NCI-H2227 treated with DMSO at 0.1 percent for 48 hours (cell line): ENCODE measurements at regions not wholly inside any gene's neighbourhood (a gene's known extent, or its start where the extent isn't known, plus 50 kb on each side); places are given as distances from the start of the nearest gene placed in this dataset.

Experiments used
- DNase-seq: peaks from one replicate; lab custom pipeline; 2025; lab: John Stamatoyannopoulos, UW

- DNase-seq = no peak
These were observed 100.6 kb upstream of the MLIP start for GRCh38 chr6:54010340-54011276.

DNA sequence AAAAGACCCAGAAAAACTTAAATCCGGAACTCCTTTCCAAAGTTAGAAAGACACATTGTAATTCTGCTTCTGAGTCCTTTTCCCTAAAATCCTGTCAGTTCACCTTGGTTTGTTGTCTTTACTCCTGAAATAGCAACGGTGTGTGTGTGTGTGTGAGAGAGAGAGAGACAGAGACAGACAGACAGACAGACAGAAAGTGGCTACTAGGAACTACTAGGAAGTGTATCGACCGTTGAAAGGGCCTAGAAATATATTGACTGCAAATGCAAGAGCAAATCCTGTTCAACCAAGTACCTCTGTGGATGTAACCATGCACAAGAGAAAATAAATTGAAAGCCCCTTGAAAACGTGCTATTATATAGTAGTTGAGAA, 100.0 kb upstream of the MLIP start:
- no peak for DNase-seq

- DNase-seq = no peak
These were observed 97.3 kb upstream of the MLIP start for GRCh38 chr6:54013966-54014365.

- no peak for DNase-seq
These were observed 96.8 kb upstream of the MLIP start for GRCh38 chr6:54014440-54014839.

DNA sequence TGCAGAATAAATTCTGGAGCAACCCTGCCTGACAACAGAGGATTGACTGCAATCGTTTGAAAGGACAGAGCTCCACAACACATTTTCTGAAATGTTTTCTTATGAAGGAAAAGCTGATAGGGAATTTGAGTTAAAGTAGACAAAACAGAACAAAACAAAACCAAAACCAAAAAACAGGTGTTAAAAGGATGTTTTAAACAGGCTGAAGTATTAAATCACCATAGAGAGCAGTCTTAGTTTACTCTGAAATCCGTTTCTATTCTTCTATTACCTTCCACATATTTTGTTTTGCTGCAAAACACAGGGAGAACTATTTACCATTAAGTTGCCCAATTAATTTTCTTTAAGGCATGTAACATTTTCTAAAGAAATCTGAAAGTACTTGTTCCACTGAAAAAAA, 93.4 kb upstream of the MLIP start:
- DNase-seq = no peak

GRCh38 chr6:54018722-54019121, 92.5 kb upstream of the MLIP start:
- DNase-seq = no peak

DNA sequence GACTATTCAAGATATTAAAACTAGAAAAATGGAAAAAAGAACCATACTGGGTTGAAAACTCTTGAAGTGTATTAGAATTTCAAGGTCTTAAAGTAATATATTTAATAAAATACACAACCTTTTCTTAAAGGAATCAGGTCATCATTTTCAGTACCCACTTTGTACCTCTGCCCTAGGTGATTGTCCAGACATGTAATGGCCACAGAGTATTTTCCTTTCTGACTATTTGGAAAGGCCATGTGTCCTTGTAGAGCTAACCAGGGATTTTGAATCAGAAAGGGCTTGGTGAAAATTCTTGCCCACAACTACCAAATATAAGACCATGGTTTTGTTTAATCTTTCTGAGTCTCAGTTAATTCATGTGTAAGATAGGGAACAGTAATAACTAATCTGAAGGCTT, 91.4 kb upstream of the MLIP start:
- no peak for DNase-seq

DNA sequence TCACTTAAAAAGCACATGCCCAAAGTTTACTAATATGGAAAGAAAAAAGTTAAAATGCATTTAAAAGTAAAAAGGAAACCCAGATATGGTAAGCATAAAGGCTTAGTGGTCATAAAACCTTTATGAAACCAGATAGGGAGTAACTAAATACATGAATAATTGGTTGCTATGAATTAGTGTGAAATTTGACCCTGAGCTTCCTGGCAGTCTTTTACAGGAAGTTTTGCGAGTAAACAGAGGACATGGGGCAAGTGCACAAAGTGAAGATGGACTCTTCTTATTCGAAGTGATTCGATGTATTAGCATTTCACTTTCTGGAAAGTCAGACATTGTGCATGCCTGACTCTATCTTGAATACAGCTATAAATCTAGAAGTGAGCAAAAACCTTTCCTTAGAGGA, 90.9 kb upstream of the MLIP start:
- DNase-seq = no peak

- no peak for DNase-seq
These were observed 84.4 kb upstream of the MLIP start for GRCh38 chr6:54026652-54027400.

DNA sequence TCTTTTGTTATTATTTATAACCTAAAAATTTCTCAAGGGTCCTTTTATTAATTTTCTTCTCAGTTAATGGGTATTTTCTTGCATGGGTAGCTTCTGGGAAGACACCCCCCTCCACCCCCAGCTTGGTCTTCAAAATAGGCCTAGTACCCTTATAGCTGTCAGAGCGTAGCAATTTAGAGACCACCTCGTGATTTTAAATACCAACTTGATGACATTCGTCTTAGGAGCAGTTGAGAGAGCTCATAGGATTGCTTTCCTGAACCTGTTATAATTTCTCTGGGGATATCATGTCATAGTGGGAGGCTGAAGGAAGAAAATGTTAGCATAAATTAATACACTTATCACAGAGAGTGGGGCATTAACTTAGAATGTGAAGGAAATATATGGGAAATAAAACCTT, 83.1 kb upstream of the MLIP start:
- DNase-seq = no peak

GRCh38 chr6:54029187-54029586, 82.1 kb upstream of the MLIP start:
- no peak for DNase-seq

GRCh38 chr6:54031169-54031568, 80.1 kb upstream of the MLIP start:
- DNase-seq = no peak

- DNase-seq = no peak
These were observed 73.9 kb upstream of the MLIP start for GRCh38 chr6:54037277-54037779.

DNA sequence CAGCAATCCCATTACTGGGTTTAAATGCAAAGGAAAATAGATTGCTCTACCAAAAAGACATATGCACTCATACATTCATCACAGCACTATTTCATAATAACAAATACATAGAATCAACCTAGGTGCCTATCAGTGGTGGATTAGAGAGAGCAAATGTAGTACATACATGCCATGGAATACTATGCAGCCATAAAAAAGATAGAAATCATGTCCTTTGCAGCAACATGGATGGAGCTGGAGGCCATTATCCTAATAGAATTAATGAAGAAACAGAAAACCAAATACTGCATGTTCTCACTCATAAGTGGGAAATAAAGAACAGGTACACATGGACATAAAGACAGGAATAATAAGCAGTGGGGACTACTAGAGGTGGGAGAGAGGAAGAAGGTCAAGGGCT, 70.7 kb upstream of the MLIP start:
- DNase-seq = no peak

GRCh38 chr6:54041239-54041638, 70.0 kb upstream of the MLIP start:
- no peak for DNase-seq

DNA sequence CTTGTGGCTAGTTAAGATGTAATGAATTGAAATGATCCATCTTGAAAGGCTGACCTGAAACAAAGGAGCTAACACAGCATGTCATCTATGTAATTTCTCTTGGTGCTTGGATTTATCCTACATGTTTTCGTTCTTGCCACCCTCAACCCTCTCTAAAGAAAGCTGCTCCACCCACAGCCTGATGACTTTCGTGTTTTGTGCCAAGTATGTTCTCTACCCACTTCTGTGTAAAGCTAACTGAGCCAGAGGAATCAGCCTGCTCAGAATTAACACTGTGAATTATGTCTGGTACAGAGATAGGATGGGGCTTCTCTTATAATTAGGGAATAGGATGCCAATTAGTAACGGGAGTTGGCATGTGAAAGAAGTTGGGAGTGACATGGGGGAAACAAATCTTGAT, 67.9 kb upstream of the MLIP start:
- no peak for DNase-seq

DNA sequence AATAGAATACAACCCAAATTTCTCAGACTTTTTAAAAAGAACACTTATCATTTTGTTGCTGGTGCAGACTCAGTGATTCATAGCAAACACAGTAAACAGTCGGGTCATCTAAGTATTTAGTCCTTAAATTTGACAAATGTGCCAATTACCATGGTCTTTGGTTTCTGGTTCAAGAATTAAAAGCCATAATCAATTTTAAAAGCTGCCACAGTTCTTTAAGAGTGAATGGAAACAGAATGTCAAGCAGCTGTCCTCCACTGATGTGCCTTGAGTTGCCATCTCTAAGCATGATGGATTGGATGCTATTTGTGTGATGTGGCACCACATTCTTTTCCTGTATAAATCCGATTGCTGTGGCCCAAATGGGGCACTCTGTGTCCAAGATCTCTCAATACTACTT, 67.2 kb upstream of the MLIP start:
- DNase-seq = no peak

GRCh38 chr6:54048782-54049181, 62.5 kb upstream of the MLIP start:
- DNase-seq = no peak

GRCh38 chr6:54050750-54051149, 60.5 kb upstream of the MLIP start:
- no peak for DNase-seq

- DNase-seq = no peak
These were observed 57.3 kb upstream of the MLIP start for GRCh38 chr6:54053881-54054391.

- DNase-seq = no peak
These were observed 55.1 kb upstream of the MLIP start for GRCh38 chr6:54056105-54056504.

GRCh38 chr6:54057058-54057457, 54.2 kb upstream of the MLIP start:
- no peak for DNase-seq

DNA sequence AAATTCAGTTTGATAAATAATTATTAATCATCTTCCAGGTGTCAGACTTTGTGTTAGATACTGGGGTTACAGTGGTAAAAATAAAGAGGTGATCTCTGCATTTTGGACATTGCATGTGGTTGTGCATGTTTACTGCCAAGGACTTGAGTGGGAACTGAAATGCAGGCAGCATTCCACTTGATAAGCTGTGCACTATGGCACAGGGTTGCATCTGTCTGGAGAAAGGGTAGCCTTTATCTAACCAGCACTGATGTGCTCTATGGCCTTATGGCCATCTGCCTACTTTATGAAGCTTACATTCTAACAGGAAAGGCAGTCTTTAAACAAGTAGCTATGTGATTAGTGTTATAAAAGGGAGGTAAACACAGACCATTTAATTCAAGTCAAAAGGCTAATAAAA, 53.0 kb upstream of the MLIP start:
- DNase-seq = no peak
